Hepatic stellate cell (primary cell): ENCODE measurements at regions not wholly inside any gene's neighbourhood (a gene's known extent, or its start where the extent isn't known, plus 50 kb on each side); places are given as distances from the start of the nearest gene placed in this dataset.
"Not testable (repeated sequence)": the region's sequence is repeated elsewhere in the genome, so short reads cannot be mapped to it uniquely, and the experiment has no call there.

Experiments
- DNase-seq: peaks from one replicate; pipeline ENCODE4 v3.0.0; 2011; ENCODE audit warnings: low spot score

GRCh38 chr12:61574339-61574738, 685.9 kb upstream of the USP15 start:
- DNase-seq: no peak

GRCh38 chr12:61584943-61585342, 675.3 kb upstream of the USP15 start:
- no peak for DNase-seq

GRCh38 chr12:61590864-61591263, 669.3 kb upstream of the USP15 start:
- not testable (repeated sequence) for DNase-seq

GRCh38 chr12:61610143-61610542, 650.1 kb upstream of the USP15 start:
- DNase-seq: no peak

GRCh38 chr12:61629702-61630101, 630.5 kb upstream of the USP15 start:
- DNase-seq: no peak

GRCh38 chr12:61646639-61647038, 613.6 kb upstream of the USP15 start:
- no peak for DNase-seq

GRCh38 chr12:61647566-61647965, 612.6 kb upstream of the USP15 start:
- DNase-seq: no peak

GRCh38 chr12:61652265-61652664, 607.9 kb upstream of the USP15 start:
- DNase-seq: no peak

- no peak for DNase-seq
These were observed 605.5 kb upstream of the USP15 start for GRCh38 chr12:61654698-61655097.

- no peak for DNase-seq
These were observed 605.0 kb upstream of the USP15 start for GRCh38 chr12:61655241-61655640.

- no peak for DNase-seq
These were observed 592.5 kb upstream of the USP15 start for GRCh38 chr12:61667676-61668075.

- no peak for DNase-seq
These were observed 583.7 kb upstream of the USP15 start for GRCh38 chr12:61676520-61676919.

- no peak for DNase-seq
These were observed 572.8 kb upstream of the USP15 start for GRCh38 chr12:61687407-61687806.

- no peak for DNase-seq
These were observed 566.0 kb upstream of the USP15 start for GRCh38 chr12:61694214-61694613.

GRCh38 chr12:61701471-61701870, 558.7 kb upstream of the USP15 start:
- DNase-seq: no peak

GRCh38 chr12:61706783-61707182, 553.4 kb upstream of the USP15 start:
- DNase-seq: no peak

- DNase-seq: no peak
These were observed 547.1 kb upstream of the USP15 start for GRCh38 chr12:61713121-61713520.

GRCh38 chr12:61717986-61718385, 542.2 kb upstream of the USP15 start:
- no peak for DNase-seq

GRCh38 chr12:61739925-61740324, 520.3 kb upstream of the USP15 start:
- DNase-seq: no peak

- no peak for DNase-seq
These were observed 509.6 kb upstream of the USP15 start for GRCh38 chr12:61750604-61751003.

- no peak for DNase-seq
These were observed 506.0 kb upstream of the USP15 start for GRCh38 chr12:61754214-61754613.

- DNase-seq: no peak
These were observed 502.2 kb upstream of the USP15 start for GRCh38 chr12:61757831-61758505.

- no peak for DNase-seq
These were observed 501.5 kb upstream of the USP15 start for GRCh38 chr12:61758661-61759060.

GRCh38 chr12:61765926-61766325, 494.3 kb upstream of the USP15 start:
- no peak for DNase-seq

- DNase-seq: no peak
These were observed 479.8 kb upstream of the USP15 start for GRCh38 chr12:61780435-61780834.
